Stimulated activated CD8-positive, alpha-beta memory T cell treated with anti-CD3 and anti-CD28 coated beads, Interleukin-12 subunit alpha, Interleukin-12 subunit beta, amount 100 ng/mL, for 1 hour (primary cell): ENCODE measurements at regions not wholly inside any gene's neighbourhood (a gene's known extent, or its start where the extent isn't known, plus 50 kb on each side); places are given as distances from the start of the nearest gene placed in this dataset.
"Not testable (repeated sequence)": the region's sequence is repeated elsewhere in the genome, so short reads cannot be mapped to it uniquely, and the experiment has no call there.

Source experiments
- DNase-seq: peaks from one replicate; pipeline ENCODE4 v3.0.0-alpha.2; 2020; ENCODE audit warnings: low read depth

GRCh38 chr17:20681746-20682722 is 102.5 kb downstream of the CDRT15L2 start:
- DNase-seq = not testable (repeated sequence)

DNA sequence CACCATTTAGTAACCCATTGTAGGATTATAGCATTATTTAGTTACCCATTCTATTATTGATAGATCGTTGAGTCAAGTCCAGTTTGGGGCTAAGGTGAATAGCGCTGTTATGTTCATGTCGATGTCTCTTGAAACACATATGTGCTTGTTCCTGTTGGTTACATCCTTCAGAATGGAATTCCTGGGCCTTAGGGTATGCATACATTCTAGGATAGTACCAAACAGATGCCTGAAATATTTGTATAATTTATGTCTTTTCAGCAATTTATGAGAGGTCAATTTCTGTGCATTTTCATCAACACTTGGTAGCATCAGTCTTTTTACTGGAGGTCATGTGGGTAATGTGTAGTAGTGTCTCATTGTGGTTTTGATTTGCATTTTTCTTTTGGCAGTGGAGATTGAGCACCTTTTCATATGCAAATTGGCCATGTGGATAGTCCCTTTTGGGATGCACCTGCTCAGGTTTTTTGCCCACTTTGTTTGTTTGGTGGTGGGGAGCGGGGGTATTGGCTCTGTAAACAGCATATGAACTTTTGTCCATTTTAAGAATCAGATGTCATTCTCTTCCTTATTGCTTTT is 104.2 kb downstream of the CDRT15L2 start:
- not testable (repeated sequence) for DNase-seq

DNA sequence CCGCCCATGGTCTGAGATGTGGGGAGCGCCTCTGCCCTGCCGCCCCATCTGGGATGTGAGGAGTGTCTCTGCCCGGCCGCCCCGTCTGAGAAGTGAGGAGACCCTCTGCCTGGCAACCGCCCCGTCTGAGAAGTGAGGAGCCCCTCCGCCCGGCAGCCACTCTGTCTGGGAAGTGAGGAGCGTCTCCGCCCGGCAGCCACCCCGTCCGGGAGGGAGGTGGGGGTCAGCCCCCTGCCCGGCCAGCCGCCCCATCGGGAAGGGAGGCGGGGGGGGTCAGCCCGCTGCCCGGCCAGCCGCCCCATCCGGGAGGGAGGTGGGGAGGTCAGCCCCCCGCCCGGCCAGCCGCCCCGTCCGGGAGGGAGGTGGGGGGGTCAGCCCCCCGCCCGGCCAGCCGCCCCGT is 105.5 kb downstream of the CDRT15L2 start:
- DNase-seq = not testable (repeated sequence)

DNA sequence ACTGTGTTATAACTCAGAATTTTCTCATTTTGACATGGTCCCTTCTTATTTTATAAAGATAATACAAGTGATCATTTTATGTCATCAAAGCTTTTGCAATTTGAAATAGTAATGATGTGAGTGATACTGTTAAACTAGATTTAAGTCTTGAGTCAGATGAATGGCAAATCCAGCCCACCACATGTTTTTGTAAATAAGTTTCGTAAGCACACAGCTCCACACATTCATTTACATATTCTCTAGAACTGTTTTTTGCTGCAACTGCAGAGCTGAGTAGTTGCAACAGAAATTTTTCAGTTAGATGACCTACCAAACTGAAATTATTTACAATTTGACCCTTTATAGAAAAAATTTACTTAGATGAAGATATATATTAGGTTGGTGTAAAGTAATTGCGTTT is 108.1 kb downstream of the CDRT15L2 start:
- not testable (repeated sequence) for DNase-seq

DNA sequence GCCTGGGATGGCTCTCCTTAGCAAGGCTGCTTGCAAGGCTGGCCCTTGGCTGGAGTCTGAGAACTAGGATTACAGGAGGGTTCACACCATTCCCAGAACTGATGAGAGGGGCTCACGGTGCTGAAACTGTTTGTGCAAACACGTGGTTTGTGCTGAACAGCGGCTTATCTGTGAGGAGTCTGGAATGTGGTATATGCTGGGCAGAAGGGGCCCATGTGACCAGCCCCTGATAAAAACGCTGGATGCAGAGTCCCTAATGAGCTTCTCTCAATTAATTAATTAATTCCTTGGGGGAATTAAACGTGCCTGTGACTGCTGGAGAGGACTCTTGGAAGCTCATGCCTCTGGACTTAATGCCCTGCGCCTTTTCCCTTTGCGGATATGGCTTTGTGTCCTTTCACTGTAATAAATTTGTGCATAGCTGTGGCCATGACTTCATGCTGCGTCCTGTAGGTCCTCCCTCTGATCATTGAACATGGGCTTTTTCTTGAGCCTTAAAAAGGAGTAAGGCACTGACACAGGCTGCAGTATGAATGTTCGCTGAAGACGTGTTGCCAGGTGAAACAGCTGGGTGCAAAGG is 109.7 kb downstream of the CDRT15L2 start:
- not testable (repeated sequence) for DNase-seq

GRCh38 chr17:20692706-20693105 is 113.2 kb downstream of the CDRT15L2 start:
- DNase-seq = not testable (repeated sequence)

DNA sequence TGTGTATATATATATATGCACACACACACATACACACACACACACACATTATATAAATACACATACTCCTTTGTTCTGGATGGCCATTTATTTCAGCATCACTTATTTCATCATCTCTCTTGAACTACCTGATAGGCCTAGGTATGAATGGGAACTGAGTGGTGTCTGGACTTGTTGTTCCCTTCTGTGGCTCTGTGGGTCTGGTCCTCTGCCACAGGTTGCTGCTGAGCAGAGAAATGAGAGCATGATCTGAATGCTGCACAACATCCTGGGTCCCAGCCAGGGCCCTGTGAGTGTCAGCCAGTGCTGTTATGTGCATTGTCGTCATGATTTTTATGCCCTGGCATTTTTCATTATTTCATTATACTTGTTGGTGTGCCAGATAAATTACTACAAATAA is 116.3 kb downstream of the CDRT15L2 start:
- DNase-seq = not testable (repeated sequence)

- not testable (repeated sequence) for DNase-seq
Measured at GRCh38 chr17:20698463-20699206, 119.1 kb downstream of the CDRT15L2 start.

DNA sequence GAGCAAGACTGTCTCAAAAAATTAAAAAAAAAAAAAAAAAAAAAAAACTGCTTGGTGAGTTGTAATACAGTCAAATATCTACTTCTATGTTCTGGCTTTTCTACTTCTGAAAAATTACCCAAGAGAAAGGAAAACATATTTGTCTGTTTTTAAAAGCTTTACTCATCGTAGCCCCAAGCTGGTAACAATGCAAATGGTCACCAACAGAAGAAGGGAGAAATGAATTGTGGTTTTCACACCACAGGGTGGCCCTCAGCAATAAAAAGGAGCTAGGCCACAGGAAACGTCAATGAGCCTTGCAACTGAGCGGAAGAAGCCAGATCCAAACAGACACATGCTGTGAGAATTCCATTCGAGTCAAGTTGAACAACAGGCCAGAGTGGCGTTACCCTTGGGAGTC is 121.0 kb downstream of the CDRT15L2 start:
- DNase-seq = not testable (repeated sequence)

DNA sequence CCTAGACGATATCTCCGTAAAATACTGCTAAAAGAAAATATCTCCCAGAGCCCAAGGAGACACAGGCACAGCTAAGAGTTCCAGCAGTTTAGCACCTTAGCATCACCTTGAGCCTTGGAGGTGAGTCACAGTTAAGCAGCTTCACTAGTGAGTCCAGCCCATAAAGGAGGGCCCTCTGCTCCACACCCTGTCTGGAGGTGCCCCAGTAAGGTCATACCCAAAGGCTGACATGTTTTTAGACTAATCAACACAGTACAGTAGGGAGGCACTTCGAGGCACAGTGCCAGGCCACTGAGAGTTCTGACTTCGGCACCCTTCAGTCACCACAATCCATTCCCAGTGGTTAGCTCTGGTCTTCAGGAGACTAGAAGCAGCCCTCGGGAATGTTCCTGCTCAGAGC is 121.8 kb downstream of the CDRT15L2 start:
- DNase-seq = not testable (repeated sequence)

- DNase-seq = no peak
Measured at GRCh38 chr17:20702692-20703091, 123.2 kb downstream of the CDRT15L2 start.

DNA sequence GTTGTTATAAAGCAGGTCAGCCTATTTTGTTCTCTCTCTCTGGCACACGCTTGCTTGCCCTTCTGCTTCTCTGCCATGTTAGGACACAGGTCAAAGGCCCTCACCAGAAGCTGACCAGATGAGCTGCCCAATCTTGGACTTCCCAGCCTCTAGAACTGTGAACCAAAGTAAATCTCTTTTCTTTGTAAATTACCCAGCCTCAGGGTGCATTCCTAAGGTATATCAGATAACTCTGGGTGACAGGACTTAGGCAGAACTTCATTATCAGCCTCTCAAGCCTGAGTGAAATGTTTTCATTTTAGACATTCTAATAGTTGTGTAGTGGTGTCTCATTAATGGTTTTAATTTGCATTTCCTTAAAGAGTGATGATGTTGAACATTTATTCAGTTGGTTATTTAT is 124.3 kb downstream of the CDRT15L2 start:
- DNase-seq = no peak

DNA sequence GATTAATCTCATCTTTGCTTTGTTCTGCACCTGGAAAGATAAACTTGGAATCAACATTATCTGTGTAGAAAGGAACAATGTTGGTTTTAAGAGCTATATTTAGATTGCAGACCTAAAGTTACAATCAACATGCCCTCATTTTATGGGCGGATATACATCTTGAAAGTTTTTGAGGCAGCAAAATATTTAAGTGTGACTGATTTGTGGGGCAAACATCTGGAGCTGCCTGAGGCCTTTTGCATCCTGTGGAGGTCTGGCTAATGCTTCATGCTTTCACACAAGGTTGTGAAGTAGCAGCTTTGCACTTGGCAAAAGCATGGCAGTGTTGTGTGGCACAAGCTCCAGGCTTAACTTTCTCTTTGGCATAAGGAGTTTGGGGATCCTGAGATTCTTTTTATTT is 125.7 kb downstream of the CDRT15L2 start:
- DNase-seq = not testable (repeated sequence)

- DNase-seq = no peak
Measured at GRCh38 chr17:20706751-20707373, 127.3 kb downstream of the CDRT15L2 start.

GRCh38 chr17:20708821-20709220 is 129.3 kb downstream of the CDRT15L2 start:
- DNase-seq = not testable (repeated sequence)

DNA sequence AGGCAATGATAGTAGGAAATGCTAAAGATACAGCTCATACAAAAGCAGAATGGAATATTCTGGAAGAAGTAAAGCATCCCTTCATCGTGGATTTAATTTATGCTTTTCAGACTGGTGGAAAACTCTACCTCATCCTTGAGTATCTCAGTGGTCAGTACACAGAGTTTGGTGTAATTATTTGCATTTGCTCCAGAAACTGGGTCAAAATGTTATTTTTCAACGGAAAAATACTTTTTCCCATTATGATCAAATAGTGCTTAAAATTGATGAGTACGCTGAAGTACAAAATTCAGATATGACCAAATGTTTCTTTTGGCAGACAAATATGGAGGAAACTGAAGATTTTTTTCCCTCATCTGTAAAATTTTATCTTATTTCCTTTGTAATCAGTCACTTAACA is 137.0 kb downstream of the CDRT15L2 start:
- DNase-seq = not testable (repeated sequence)

DNA sequence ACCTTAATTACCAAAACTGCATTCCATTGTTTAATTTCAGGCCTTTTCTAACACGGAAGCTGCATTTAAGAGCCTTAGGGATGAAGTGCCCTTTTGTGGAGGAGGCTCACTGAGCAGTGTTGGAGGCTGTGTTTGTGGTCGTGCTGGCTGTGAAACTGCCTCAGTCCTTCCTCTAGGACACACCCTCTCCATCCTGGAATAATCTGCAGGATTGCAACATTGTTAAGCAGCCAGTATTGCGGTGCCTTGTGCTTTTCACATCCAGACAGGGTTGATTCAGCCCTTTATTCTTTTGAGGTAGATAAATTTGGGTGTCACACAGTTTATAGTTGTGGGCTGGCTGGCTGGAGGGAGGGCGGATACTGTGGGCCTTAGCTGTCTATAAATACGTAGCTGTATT is 141.6 kb downstream of the CDRT15L2 start:
- DNase-seq = no peak

GRCh38 chr17:20724391-20724790 is 144.9 kb downstream of the CDRT15L2 start:
- DNase-seq = not testable (repeated sequence)

DNA sequence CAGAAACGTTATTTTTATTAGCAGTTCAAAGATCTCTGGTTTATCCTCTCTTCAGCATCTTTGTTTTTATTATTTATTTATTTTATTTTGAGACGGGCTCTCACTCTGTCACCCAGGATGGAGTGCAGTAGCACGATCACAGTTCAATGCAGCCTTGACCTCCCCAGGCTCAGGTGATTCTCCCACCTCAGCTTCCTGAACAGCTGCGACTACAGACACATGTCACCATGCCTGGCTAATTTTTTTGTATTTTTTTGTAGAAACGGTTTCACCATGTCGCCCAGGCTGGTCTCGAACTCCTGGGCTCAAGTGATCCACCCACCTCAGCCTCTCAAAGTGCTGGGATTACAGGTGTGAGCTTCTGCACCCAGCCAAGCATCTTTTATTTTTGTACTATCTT is 147.7 kb downstream of the CDRT15L2 start:
- DNase-seq = not testable (repeated sequence)

- no peak for DNase-seq
Measured at GRCh38 chr17:20728181-20728580, 148.7 kb downstream of the CDRT15L2 start.

DNA sequence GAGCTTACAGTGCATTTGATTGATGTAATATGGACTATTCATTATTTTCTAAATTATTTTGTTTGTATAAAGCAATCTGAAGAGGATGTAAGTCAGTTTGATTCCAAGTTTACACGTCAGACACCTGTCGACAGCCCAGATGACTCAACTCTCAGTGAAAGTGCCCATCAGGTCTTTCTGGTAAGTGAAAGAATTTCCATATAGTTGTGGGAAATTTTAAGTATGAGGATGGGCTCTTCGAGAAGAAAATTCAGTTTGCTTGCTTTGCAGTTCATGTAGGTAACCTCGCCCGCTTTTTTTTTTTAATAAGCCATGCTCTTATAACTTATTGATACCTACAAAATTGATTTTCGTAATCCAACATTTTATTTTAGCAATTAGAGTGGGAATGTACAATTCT is 151.6 kb downstream of the CDRT15L2 start:
- not testable (repeated sequence) for DNase-seq

GRCh38 chr17:20733923-20734322 is 154.4 kb downstream of the CDRT15L2 start:
- no peak for DNase-seq
